ENCODE measurements at regions not wholly inside any gene's neighbourhood (a gene's known extent, or its start where the extent isn't known, plus 50 kb on each side); places are given as distances from the start of the nearest gene placed in this dataset.
"Not testable (repeated sequence)": the region's sequence is repeated elsewhere in the genome, so short reads cannot be mapped to it uniquely, and the experiment has no call there.

GRCh38 chr18:1353025-1353424 lies 448.4 kb downstream of the ADCYAP1 start:
- Histone ChIP-seq H3K36me3 (ENCODE audit: insufficient read depth) (no peaks in the 10 kb centered on the region), H3K4me1 (ENCODE audit: insufficient read depth) (no peaks in the 10 kb centered on the region), H3K4me3 (ENCODE audit: low read depth, low read length) (no peak overlapping the region), H3K27ac (ENCODE audit: low read depth) (no peak overlapping the region)
- DNase-seq (ENCODE audit: extremely low spot score) = no peak

DNA sequence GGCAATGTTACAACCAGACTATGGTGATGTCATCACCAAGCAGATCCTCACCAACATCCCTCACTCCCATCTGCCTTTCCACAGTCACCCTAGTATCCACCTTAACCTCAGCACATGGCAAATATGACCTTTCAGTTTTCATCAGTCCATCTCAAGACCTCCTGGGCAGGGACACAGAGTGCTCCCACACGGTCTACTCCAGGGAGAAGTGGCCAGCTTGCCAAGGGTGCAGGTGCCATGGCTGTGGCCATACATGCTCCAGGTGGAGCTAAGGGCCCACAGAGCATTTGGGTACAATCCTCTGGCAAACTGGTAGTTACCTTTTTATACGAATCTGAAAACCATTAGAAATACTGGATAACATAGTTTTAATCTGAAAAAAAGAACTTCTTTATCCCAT lies 453.1 kb downstream of the ADCYAP1 start:
- no peak overlapping the region for H3K4me3 ChIP-seq (ENCODE audit: low read depth, low read length)
- DNase-seq (ENCODE audit: extremely low spot score) = no peak
- 83% methylated on average over 2 of the region's 2 CpGs for WGBS

GRCh38 chr18:1361936-1362335 lies 457.3 kb downstream of the ADCYAP1 start:
- Histone ChIP-seq H3K4me1 (ENCODE audit: insufficient read depth) (no peaks in the 10 kb centered on the region), H3K36me3 (ENCODE audit: insufficient read depth) (no peaks in the 10 kb centered on the region), H3K27ac (ENCODE audit: low read depth) (no peak overlapping the region), H3K4me3 (ENCODE audit: low read depth, low read length) (no peak overlapping the region)
- no peak for DNase-seq (ENCODE audit: extremely low spot score)
- WGBS = 57% methylated on average over 3 of the region's 3 CpGs

More for the DNA sequence above, 453.1 kb downstream of the ADCYAP1 start:
- H3K4me1 ChIP-seq (ENCODE audit: insufficient read depth) = no peaks in the 10 kb centered on the region
- no peaks in the 10 kb centered on the region for H3K36me3 ChIP-seq (ENCODE audit: insufficient read depth)
- H3K27ac ChIP-seq (ENCODE audit: low read depth) = no peak overlapping the region

- H3K4me3 ChIP-seq (ENCODE audit: low read depth, low read length) = no peak overlapping the region
- H3K36me3 ChIP-seq (ENCODE audit: insufficient read depth) = no peaks in the 10 kb centered on the region
- H3K27ac ChIP-seq (ENCODE audit: low read depth) = no peak overlapping the region
- DNase-seq (ENCODE audit: extremely low spot score) = no peak
- no peaks in the 10 kb centered on the region for H3K4me1 ChIP-seq (ENCODE audit: insufficient read depth)
- 94% methylated on average over 6 of the region's 6 CpGs for WGBS
Measured at GRCh38 chr18:1370552-1370951, 465.9 kb downstream of the ADCYAP1 start.

GRCh38 chr18:1371724-1372123 lies 467.1 kb downstream of the ADCYAP1 start:
- Histone ChIP-seq H3K4me1 (ENCODE audit: insufficient read depth) (no peaks in the 10 kb centered on the region), H3K27ac (ENCODE audit: low read depth) (no peak overlapping the region), H3K4me3 (ENCODE audit: low read depth, low read length) (no peak overlapping the region), H3K36me3 (ENCODE audit: insufficient read depth) (no peaks in the 10 kb centered on the region)
- 70% methylated on average over 1 of the region's 1 CpG for WGBS
- no peak for DNase-seq (ENCODE audit: extremely low spot score)

- Histone ChIP-seq H3K4me3 (ENCODE audit: low read depth, low read length) (no peak overlapping the region), H3K36me3 (ENCODE audit: insufficient read depth) (no peaks in the 10 kb centered on the region), H3K4me1 (ENCODE audit: insufficient read depth) (no peaks in the 10 kb centered on the region), H3K27ac (ENCODE audit: low read depth) (no peak overlapping the region)
- no peak for DNase-seq (ENCODE audit: extremely low spot score)
- WGBS = 87% methylated on average over 3 of the region's 3 CpGs
Measured at GRCh38 chr18:1383465-1383864, 478.8 kb downstream of the ADCYAP1 start.

DNA sequence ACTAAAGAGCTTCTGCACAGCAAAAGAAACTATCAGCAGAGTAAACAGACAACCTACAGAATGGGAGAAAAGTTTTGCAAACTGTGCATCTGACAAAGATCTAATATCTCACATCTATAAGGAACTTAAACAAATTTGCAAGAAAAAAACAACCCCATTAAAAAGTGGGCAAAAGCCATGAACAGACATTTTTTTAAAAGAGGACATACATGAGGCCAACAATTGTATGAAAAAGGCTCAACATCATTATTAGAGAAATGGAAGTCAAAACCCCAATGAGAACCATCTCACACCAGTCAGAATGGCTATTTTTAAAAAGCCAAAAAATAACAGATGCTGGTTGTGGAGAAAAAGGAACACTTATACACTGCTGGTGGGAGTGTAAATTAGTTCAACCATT lies 483.8 kb downstream of the ADCYAP1 start:
- not testable (repeated sequence) for DNase-seq (ENCODE audit: extremely low spot score); H3K4me1 ChIP-seq (ENCODE audit: insufficient read depth); H3K4me3 ChIP-seq (ENCODE audit: low read depth, low read length); H3K27ac ChIP-seq (ENCODE audit: low read depth); H3K36me3 ChIP-seq (ENCODE audit: insufficient read depth)

- H3K4me3 ChIP-seq (ENCODE audit: low read depth, low read length) = no peak overlapping the region
- no peak overlapping the region for H3K27ac ChIP-seq (ENCODE audit: low read depth)
- no peak for DNase-seq (ENCODE audit: extremely low spot score)
- no peaks in the 10 kb centered on the region for H3K4me1 ChIP-seq (ENCODE audit: insufficient read depth)
- 49% methylated on average over 3 of the region's 3 CpGs for WGBS
- H3K36me3 ChIP-seq (ENCODE audit: insufficient read depth) = no peaks in the 10 kb centered on the region
Measured at GRCh38 chr18:1392046-1392445, 487.4 kb downstream of the ADCYAP1 start.

- Histone ChIP-seq H3K4me1 (ENCODE audit: insufficient read depth) (no peaks in the 10 kb centered on the region), H3K4me3 (ENCODE audit: low read depth, low read length) (no peak overlapping the region), H3K27ac (ENCODE audit: low read depth) (no peak overlapping the region), H3K36me3 (ENCODE audit: insufficient read depth) (no peaks in the 10 kb centered on the region)
- no peak for DNase-seq (ENCODE audit: extremely low spot score)
- 76% methylated on average over 7 of the region's 7 CpGs for WGBS
Measured at GRCh38 chr18:1392865-1393734, 488.4 kb downstream of the ADCYAP1 start.

DNA sequence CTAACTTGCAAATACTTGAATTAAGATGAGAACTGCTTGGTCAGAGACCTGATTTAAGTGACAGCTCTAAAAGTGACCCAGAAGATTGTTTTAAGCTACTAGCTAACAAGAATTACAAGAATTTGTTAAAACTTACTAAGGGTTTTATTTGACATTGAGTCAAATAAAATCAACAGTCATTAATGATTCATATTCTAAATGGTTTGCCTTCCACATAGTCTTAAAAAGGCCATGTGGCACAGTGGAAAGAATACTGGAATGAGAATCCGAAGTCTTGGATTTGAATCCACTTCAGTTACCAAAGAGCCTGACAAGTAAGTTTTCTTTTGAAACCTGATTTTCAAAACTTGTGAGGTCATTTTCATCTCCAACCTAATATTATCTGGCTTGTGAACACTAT lies 489.3 kb downstream of the ADCYAP1 start:
- Histone ChIP-seq H3K4me3 (ENCODE audit: low read depth, low read length) (no peak overlapping the region), H3K27ac (ENCODE audit: low read depth) (no peak overlapping the region), H3K4me1 (ENCODE audit: insufficient read depth) (no peaks in the 10 kb centered on the region), H3K36me3 (ENCODE audit: insufficient read depth) (no peaks in the 10 kb centered on the region)
- WGBS = 88% methylated on average over 1 of the region's 1 CpG
- no peak for DNase-seq (ENCODE audit: extremely low spot score)

- H3K4me1 ChIP-seq (ENCODE audit: insufficient read depth) = no peaks in the 10 kb centered on the region
- 77% methylated on average over 1 of the region's 1 CpG for WGBS
- H3K36me3 ChIP-seq (ENCODE audit: insufficient read depth) = no peaks in the 10 kb centered on the region
- no peak overlapping the region for H3K27ac ChIP-seq (ENCODE audit: low read depth)
- DNase-seq (ENCODE audit: extremely low spot score) = no peak
- H3K4me3 ChIP-seq (ENCODE audit: low read depth, low read length) = no peak overlapping the region
Measured at GRCh38 chr18:1394426-1394825, 489.8 kb downstream of the ADCYAP1 start.

- Histone ChIP-seq H3K4me3 (ENCODE audit: low read depth, low read length) (no peak overlapping the region), H3K27ac (ENCODE audit: low read depth) (no peak overlapping the region), H3K36me3 (ENCODE audit: insufficient read depth) (no peaks in the 10 kb centered on the region), H3K4me1 (ENCODE audit: insufficient read depth) (no peaks in the 10 kb centered on the region)
- no peak for DNase-seq (ENCODE audit: extremely low spot score)
- 76% methylated on average over 5 of the region's 5 CpGs for WGBS
Measured at GRCh38 chr18:1394966-1395365, 490.3 kb downstream of the ADCYAP1 start.

DNA sequence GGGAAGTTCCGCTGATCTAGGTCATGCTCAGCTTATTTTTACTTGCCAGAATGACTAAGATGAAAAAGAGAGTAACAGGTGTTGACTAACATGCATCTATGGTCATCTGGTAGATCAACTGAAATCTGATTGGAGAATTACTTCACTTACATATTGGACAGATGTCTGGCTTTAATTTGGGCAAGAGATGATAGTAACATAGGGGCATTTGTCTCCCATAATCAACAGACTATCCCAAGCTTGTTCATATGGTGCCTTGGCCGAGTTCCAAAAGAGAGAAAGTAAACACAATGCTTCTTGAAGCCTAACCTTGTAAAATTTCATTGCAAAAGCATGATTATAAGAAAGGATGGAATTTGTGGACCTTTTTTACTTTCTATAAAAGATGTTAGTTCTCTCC lies 503.7 kb downstream of the ADCYAP1 start:
- Histone ChIP-seq H3K4me1 (ENCODE audit: insufficient read depth) (no peaks in the 10 kb centered on the region), H3K27ac (ENCODE audit: low read depth) (no peak overlapping the region), H3K36me3 (ENCODE audit: insufficient read depth) (no peaks in the 10 kb centered on the region), H3K4me3 (ENCODE audit: low read depth, low read length) (no peak overlapping the region)
- 22% methylated on average over 2 of the region's 2 CpGs for WGBS
- DNase-seq (ENCODE audit: extremely low spot score) = no peak

DNA sequence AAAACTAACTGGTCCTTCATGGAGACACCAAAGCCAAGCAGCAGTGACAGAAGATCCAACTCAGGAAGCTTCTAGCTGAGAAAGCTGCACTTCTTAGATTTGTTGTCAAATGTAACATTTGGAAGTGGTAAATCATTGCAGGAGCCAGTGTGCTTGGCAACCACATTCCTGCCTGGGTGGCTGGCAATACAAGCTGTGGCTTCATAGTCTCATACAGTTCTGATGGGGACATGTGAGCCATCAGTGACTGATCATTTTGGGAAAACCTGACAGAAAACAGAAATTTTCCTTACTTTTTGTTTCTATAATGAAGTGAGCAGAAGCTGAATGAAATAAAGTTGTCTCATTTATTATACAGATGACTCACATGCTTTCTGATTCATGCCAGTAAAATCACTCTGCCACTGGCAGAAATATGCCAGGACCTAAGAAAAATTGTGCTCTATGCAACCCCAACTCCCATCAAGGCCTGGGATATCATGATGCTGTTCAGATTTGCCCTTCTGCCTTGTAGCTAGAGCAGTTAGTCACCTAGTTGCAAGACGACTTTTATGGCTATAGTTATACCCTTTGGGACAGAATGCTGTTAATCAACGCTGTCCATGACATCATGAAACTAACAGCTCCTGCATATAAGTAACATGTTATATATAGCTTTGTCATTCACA lies 508.1 kb downstream of the ADCYAP1 start:
- no peak for DNase-seq (ENCODE audit: extremely low spot score)
- 44% methylated on average over 2 of the region's 2 CpGs for WGBS
- Histone ChIP-seq H3K36me3 (ENCODE audit: insufficient read depth) (no peaks in the 10 kb centered on the region), H3K27ac (ENCODE audit: low read depth) (no peak overlapping the region), H3K4me1 (ENCODE audit: insufficient read depth) (no peaks in the 10 kb centered on the region), H3K4me3 (ENCODE audit: low read depth, low read length) (no peak overlapping the region)

Data from urinary bladder (tissue), 3 donors.